SK-MEL-5 (cell line): ENCODE measurements at regions not wholly inside any gene's neighbourhood (a gene's known extent, or its start where the extent isn't known, plus 50 kb on each side); places are given as distances from the start of the nearest gene placed in this dataset.

Experiments used
- DNase-seq: peaks from one replicate; pipeline ENCODE4 v3.0.0-alpha.2; 2016; ENCODE audit warnings: low read depth, low spot score
- in situ Hi-C: cut with HindIII; loops from 2 replicates; pipeline ENCODE4 v1.10.0; 2016; ENCODE audit warnings: low sequenced_read_pairs, high pct_unique_total_duplicates, low pct_unique_long_range_greater_than_20kb

- no peak for DNase-seq
- in situ Hi-C loops, result no loop called here
Measured at GRCh38 chr21:34296878-34297277, 66.9 kb upstream of the KCNE2 start.

- no peak for DNase-seq
- in situ Hi-C loops, result no loop called here
Measured at GRCh38 chr21:34298534-34299167, 65.2 kb upstream of the KCNE2 start.

DNA sequence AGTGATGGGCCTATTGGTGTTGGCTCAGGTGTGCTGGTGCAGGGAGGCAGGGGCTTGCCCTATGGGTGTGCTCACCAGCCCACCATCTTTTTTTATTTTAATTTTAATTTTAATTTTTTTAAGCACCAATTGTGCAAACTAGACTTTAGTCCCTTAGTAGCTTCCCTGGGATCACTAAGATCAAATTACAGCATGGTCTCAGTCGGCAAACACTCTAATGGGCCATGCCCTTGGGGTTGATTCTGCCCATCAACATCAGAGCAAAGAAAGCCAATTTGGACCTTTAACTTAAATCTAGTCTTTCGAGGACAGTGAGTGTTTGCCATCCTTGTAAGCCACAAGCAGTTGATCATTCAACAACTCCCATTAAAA is 64.7 kb upstream of the KCNE2 start:
- in situ Hi-C loops, result no loop called here
- no peak for DNase-seq

- in situ Hi-C loops, result no loop called here
- DNase-seq, result no peak
Measured at GRCh38 chr21:34302521-34302920, 61.3 kb upstream of the KCNE2 start.

DNA sequence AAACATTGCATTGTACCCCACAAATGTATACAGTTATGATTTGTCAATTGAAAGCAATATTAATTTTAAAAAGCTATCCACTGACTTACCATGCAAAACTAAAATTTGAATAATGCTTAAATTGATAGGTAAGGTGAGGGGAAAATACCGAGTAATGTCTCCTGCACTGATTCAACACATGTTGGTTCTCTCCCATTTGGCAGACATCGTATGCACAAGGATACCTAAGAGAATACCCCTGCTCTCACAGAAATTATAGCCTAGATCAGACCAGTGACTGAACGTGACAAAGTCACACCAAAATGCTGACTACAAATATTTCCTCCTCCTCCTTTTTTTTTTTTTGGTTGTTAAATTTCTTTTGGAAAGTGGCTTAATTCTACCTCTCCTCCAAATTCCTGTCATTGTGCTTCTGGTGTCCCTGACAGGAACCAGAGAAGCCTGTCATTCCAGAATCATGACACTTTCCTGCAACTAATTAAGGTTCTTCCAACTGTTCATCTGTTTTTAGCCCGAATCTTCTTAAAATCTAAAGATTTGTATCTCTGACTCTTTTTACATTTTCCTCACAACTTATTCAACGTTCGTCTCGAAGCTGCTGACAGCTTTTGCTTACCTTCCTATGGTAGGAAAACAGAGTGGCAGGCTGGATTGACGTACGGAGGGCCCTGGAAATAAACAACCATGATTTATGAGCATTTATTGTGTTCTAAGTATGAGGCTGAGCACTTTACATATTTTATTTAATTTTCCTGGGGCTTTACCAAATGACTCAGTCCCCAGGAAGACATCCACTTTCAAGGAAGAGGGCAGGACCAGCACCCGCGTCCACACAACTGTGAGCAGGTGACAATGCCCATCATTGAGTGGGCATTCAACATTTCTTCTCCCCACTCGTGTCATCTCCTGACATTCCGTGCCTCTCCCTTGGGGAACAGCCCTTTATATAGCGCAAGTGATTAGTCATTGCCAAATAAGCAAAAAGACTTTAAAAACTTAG is 57.9 kb upstream of the KCNE2 start:
- in situ Hi-C loops, result no loop called here

GRCh38 chr21:34307991-34308532 is 55.7 kb upstream of the KCNE2 start:
- in situ Hi-C loops, result no loop called here

More for the DNA sequence above, 57.9 kb upstream of the KCNE2 start:
- no peak for DNase-seq

DNA sequence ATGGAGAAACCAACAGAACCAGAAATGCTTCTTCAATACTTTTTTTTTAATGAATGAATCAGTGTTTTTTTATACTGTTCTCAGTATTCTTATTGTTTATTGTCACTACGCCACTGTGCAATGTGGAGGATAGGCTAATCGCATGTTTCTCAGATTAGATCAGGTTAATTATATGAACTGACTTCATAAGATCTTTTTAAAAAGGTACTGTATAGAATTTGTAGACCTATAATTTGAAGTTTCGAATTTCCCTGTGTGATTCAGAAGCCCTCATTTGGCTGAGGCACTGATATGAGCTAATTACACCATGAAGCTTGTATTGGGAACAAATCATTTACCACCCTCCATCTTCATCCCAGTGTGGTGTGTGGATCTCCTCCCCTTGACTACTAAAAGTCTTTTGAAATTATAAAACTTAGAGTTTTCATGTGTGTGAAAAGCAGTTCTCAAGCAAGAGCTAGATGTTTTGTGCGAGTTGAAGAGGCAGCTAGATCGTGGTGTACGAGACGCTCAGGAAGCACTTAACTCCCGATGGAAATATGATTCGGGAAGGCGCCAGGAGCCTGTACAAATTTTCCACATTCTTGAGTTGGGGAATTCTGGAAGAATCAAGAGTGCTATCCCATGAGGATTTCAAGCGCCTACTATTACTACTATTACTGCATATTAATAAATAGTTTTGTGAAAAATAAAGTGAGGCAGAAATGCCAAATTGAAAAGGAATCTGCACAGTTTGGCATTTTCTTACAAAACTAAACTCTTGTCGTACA is 52.1 kb upstream of the KCNE2 start:
- DNase-seq, result no peak
- in situ Hi-C loops, result no loop called here

More at GRCh38 chr21:34307991-34308532, 55.7 kb upstream of the KCNE2 start:
- DNase-seq, result no peak

DNA sequence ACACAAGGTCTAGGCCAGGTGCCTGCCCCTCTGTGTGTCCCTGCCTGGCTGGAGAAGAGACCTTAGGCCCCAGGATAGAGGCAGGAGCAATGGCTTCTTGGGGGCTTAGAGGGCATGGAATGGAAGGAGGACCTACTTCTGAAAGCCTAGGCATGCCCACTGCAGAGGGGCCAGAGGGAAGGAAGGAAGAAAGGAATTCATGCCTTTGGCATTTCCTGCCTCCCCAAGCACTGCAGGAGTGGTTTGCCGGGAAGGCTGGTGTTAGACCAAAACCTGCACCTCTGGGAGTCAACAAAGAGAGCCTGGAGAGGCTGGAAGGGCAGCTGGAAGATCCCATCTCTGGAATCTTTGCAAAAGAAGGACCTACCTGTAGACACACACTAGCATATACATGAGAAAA is 50.7 kb upstream of the KCNE2 start:
- DNase-seq, result no peak
- in situ Hi-C loops, result no loop called here
